Endothelial cell (in vitro differentiated cells): ENCODE measurements at regions not wholly inside any gene's neighbourhood (a gene's known extent, or its start where the extent isn't known, plus 50 kb on each side); places are given as distances from the start of the nearest gene placed in this dataset.

Experiments used
- DNase-seq: peaks from one replicate; pipeline ENCODE4 v3.0.0; 2021; ENCODE audit warnings: low spot score
- H3K27ac Mint-ChIP-seq: one replicate; pipeline ENCODE4 v1.8.0; 2021; ENCODE audit warnings: mixed read lengths, inconsistent platforms; ENCODE audit not compliant: unreplicated experiment
- H3K27me3 Mint-ChIP-seq: one replicate; pipeline ENCODE4 v1.8.0; 2021; ENCODE audit warnings: mild to moderate bottlenecking, moderate library complexity, mixed read lengths, inconsistent platforms; ENCODE audit not compliant: unreplicated experiment
- H3K36me3 Mint-ChIP-seq: one replicate; pipeline ENCODE4 v1.8.0; 2021; ENCODE audit warnings: mild to moderate bottlenecking, low read depth, mixed read lengths, inconsistent platforms; ENCODE audit not compliant: unreplicated experiment
- H3K4me1 Mint-ChIP-seq: one replicate; pipeline ENCODE4 v1.8.0; 2021; ENCODE audit warnings: mild to moderate bottlenecking, mixed read lengths, inconsistent platforms; ENCODE audit not compliant: unreplicated experiment
- H3K4me3 Mint-ChIP-seq: one replicate; pipeline ENCODE4 v1.8.0; 2021; ENCODE audit warnings: mild to moderate bottlenecking, mixed read lengths, inconsistent platforms; ENCODE audit not compliant: unreplicated experiment
- H3K9me3 Mint-ChIP-seq: one replicate; pipeline ENCODE4 v1.8.0; 2021; ENCODE audit warnings: mixed read lengths, inconsistent platforms; ENCODE audit not compliant: unreplicated experiment
- TF ChIP-seq, protein P1 (sequence below): fragments of 200-600 bp; sonication (generic); IDR thresholded peaks from one replicate; pipeline ENCODE4 v1.5.0; 2021; ENCODE audit warnings: antibody characterized with exemption; ENCODE audit not compliant: unreplicated experiment

DNA sequence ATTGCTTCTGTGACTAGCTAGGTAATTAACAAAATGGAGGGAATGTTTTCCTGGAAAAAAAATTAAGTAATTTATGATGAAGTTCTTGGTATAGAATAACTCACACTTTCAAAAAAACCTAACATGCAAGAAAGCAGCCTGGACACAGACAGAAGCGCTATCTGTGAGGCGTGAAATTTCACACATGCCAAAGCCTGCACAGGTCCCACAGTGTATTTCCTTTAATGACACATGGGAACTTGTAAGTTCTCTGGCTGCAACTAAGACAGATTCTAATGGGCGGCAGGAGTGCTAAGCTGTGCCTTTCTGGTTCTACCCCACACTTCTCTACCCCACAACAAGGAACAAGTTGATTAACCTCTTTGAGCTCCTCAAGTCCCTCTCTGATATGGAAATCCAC lies 84.9 kb upstream of the NEO1 start:
- TF ChIP-seq, protein P1, sequence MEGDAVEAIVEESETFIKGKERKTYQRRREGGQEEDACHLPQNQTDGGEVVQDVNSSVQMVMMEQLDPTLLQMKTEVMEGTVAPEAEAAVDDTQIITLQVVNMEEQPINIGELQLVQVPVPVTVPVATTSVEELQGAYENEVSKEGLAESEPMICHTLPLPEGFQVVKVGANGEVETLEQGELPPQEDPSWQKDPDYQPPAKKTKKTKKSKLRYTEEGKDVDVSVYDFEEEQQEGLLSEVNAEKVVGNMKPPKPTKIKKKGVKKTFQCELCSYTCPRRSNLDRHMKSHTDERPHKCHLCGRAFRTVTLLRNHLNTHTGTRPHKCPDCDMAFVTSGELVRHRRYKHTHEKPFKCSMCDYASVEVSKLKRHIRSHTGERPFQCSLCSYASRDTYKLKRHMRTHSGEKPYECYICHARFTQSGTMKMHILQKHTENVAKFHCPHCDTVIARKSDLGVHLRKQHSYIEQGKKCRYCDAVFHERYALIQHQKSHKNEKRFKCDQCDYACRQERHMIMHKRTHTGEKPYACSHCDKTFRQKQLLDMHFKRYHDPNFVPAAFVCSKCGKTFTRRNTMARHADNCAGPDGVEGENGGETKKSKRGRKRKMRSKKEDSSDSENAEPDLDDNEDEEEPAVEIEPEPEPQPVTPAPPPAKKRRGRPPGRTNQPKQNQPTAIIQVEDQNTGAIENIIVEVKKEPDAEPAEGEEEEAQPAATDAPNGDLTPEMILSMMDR, result no peak
- H3K9me3 Mint-ChIP-seq, result no peaks in the 10 kb centered on the region
- peaks cover 4% of the 10 kb centered on the region for H3K27me3 Mint-ChIP-seq
- no peak overlapping the region for H3K4me3 Mint-ChIP-seq
- H3K36me3 Mint-ChIP-seq, result peaks cover 10% of the 10 kb centered on the region
- no peak overlapping the region for H3K27ac Mint-ChIP-seq
- H3K4me1 Mint-ChIP-seq, result no peaks in the 10 kb centered on the region
- DNase-seq, result no peak

DNA sequence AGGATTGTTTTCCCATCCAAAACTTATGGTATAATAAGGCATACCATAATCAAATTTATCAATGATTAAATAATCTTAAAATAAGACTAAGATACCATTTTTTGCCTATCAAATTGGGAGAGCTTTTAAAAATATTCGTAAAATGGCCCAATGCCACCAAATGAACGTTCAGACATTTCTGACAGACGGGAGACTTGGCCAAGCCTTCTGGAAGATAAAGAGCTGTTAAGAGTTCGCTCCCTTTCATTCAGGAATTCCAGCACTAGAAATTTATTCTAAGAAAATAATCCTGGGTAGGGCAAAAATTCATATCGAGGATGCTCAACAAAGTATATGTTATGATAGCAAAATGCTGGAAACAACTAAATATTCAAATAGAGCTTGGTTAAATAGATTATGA lies 85.6 kb upstream of the NEO1 start:
- peaks cover 10% of the 10 kb centered on the region for H3K36me3 Mint-ChIP-seq
- no peak overlapping the region for H3K4me3 Mint-ChIP-seq
- TF ChIP-seq, protein P1, result no peak
- H3K27me3 Mint-ChIP-seq, result peaks cover 4% of the 10 kb centered on the region
- no peak overlapping the region for H3K27ac Mint-ChIP-seq
- no peak for DNase-seq
- H3K4me1 Mint-ChIP-seq, result no peaks in the 10 kb centered on the region
- H3K9me3 Mint-ChIP-seq, result no peaks in the 10 kb centered on the region

DNA sequence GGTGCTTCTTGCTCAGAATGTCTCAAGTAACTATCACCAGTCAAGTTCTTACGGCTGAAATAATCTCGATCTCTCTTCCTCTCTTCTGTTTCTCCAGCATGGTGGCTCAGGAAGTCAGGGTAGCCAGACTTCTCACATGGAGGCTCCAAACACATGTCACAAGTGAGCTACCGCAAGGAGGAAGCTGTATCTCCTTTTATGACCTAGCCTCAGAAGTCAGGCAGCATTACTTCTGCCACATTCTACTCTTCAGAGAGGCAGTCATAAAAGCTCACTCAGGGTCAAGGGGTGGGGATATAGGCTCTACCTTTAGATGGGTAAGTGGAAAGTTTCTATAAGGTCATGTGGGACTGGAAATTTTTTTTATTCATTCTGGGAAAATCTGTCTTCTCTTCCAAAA lies 86.6 kb upstream of the NEO1 start:
- Mint-ChIP-seq H3K27ac (no peak overlapping the region), H3K27me3 (peaks cover 4% of the 10 kb centered on the region), H3K4me1 (no peaks in the 10 kb centered on the region), H3K4me3 (no peak overlapping the region), H3K9me3 (no peaks in the 10 kb centered on the region), H3K36me3 (peaks cover 10% of the 10 kb centered on the region)
- TF ChIP-seq, protein P1, result no peak
- no peak for DNase-seq

DNA sequence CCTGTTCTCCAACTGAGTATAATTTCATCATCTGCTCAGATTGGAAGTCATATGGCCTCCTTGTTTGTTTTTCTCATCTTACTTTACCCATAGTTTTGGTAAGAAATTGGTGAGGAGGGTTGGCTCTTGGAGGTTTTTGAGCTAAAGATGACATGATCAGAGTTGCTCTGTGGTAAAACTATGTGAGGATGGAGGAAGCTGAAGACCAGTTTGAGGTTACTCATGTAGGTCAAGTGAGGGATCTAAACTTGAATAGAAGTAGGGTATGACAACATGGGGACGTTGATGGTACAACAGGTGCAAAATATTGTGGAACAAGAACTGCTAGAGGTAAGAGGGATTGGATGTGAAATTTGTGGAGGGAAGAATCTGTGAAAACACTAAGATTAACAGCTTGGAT lies 87.7 kb upstream of the NEO1 start:
- TF ChIP-seq, protein P1, result no peak
- Mint-ChIP-seq H3K27me3 (peaks cover 4% of the 10 kb centered on the region), H3K9me3 (no peaks in the 10 kb centered on the region), H3K4me1 (no peaks in the 10 kb centered on the region), H3K27ac (no peak overlapping the region), H3K36me3 (peaks cover 10% of the 10 kb centered on the region), H3K4me3 (no peak overlapping the region)
- no peak for DNase-seq

DNA sequence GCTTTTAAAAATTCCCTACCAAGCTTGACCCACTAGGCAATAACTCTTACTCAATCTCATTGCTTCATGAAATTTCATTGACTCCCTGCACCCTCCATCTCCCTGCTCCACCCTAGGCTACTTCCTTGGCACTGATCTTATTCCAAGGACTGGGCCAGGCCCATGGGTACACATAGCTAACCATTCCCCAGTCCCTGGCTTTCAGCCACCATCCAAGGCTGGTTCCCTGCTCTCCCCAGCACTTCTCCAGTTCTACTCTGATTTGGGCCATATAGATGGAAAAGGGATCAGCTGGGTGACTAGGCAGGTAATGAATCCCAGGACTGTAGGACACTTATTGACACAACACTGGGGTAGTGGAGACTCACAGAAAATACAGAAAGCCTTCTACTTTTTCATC lies 88.1 kb upstream of the NEO1 start:
- TF ChIP-seq, protein P1, result no peak
- Mint-ChIP-seq H3K36me3 (peaks cover 10% of the 10 kb centered on the region), H3K4me1 (no peaks in the 10 kb centered on the region), H3K27ac (no peak overlapping the region), H3K27me3 (peaks cover 4% of the 10 kb centered on the region), H3K4me3 (no peak overlapping the region), H3K9me3 (no peaks in the 10 kb centered on the region)
- no peak for DNase-seq
